ENCODE measurements at regions not wholly inside any gene's neighbourhood (a gene's known extent, or its start where the extent isn't known, plus 50 kb on each side); places are given as distances from the start of the nearest gene placed in this dataset.

GRCh38 chr22:48208894-48209293, 1446.4 kb downstream of the TBC1D22A start:
- Histone ChIP-seq H3K9me3 (no peaks in the 10 kb centered on the region), H3K4me1 (no peaks in the 10 kb centered on the region), H3K27ac (no peak overlapping the region), H3K4me3 (no peak overlapping the region), H3K27me3 (replicated peaks in 1 of 7) (peaks cover 0 to 62% (median 4%) of the 10 kb centered on the region in 7 donors), H3K36me3 (no peaks in the 10 kb centered on the region)
- TF ChIP-seq POLR2A (IDR thresholded peaks at IDR 0.05) (no peak), CTCF (IDR thresholded peaks at IDR 0.05 in 8 of 11, conservative IDR thresholded peaks at IDR 0.05 in 3 of 11) (no peak), POLR2AphosphoS5 (IDR thresholded peaks at IDR 0.05) (no peak)
- intact Hi-C loops (cut with DNase I; ENCODE audit: low total_unique reads): no loop called here
- WGBS, 5 donors: 83 to 89% (median 84%) methylated on average over 19 of the region's 19 CpGs
- no peak for DNase-seq

- H3K4me3 ChIP-seq: no peak overlapping the region
- 74 to 83% (median 74%) methylated on average over 6 of the region's 6 CpGs for WGBS, 5 donors
- TF ChIP-seq POLR2AphosphoS5 (IDR thresholded peaks at IDR 0.05) (no peak), POLR2A (IDR thresholded peaks at IDR 0.05) (no peak), CTCF (IDR thresholded peaks at IDR 0.05 in 8 of 11, conservative IDR thresholded peaks at IDR 0.05 in 3 of 11) (no peak)
- intact Hi-C loops (cut with DNase I; ENCODE audit: low total_unique reads): no loop called here
- H3K27ac ChIP-seq: no peak overlapping the region
- H3K9me3 ChIP-seq: no peaks in the 10 kb centered on the region
- DNase-seq: no peak
- no peaks in the 10 kb centered on the region for H3K4me1 ChIP-seq
- no peaks in the 10 kb centered on the region for H3K36me3 ChIP-seq
- peaks cover 0 to 59% (median 4%) of the 10 kb centered on the region in 7 donors for H3K27me3 ChIP-seq (replicated peaks in 1 of 7)
Observed at GRCh38 chr22:48207919-48208535, 1445.6 kb downstream of the TBC1D22A start.

GRCh38 chr22:48205790-48206189, 1443.3 kb downstream of the TBC1D22A start:
- intact Hi-C loops (cut with DNase I; ENCODE audit: low total_unique reads): no loop called here
- H3K4me1 ChIP-seq: no peaks in the 10 kb centered on the region
- no peak for DNase-seq
- H3K27me3 ChIP-seq (replicated peaks in 1 of 7): peaks cover 0 to 54% (median 2%) of the 10 kb centered on the region in 7 donors
- TF ChIP-seq POLR2AphosphoS5 (IDR thresholded peaks at IDR 0.05) (no peak), CTCF (IDR thresholded peaks at IDR 0.05 in 8 of 11, conservative IDR thresholded peaks at IDR 0.05 in 3 of 11) (no peak), POLR2A (IDR thresholded peaks at IDR 0.05) (no peak)
- H3K36me3 ChIP-seq: no peaks in the 10 kb centered on the region
- 66 to 81% (median 79%) methylated on average over 3 of the region's 3 CpGs for WGBS, 5 donors
- H3K27ac ChIP-seq: no peak overlapping the region
- H3K4me3 ChIP-seq: no peak overlapping the region
- H3K9me3 ChIP-seq: no peaks in the 10 kb centered on the region

GRCh38 chr22:48205161-48205560, 1442.7 kb downstream of the TBC1D22A start:
- DNase-seq: no peak
- WGBS, 5 donors: 78 to 92% (median 89%) methylated on average over 7 of the region's 7 CpGs
- Histone ChIP-seq H3K4me1 (no peaks in the 10 kb centered on the region), H3K36me3 (no peaks in the 10 kb centered on the region), H3K27ac (no peak overlapping the region), H3K27me3 (replicated peaks in 1 of 7) (peaks cover 0 to 52% (median 4%) of the 10 kb centered on the region in 7 donors), H3K9me3 (no peaks in the 10 kb centered on the region), H3K4me3 (no peak overlapping the region)
- TF ChIP-seq POLR2A (IDR thresholded peaks at IDR 0.05): no peak
- TF ChIP-seq POLR2AphosphoS5 (IDR thresholded peaks at IDR 0.05): no peak
- TF ChIP-seq CTCF (IDR thresholded peaks at IDR 0.05 in 8 of 11, conservative IDR thresholded peaks at IDR 0.05 in 3 of 11): no peak
- intact Hi-C loops (cut with DNase I; ENCODE audit: low total_unique reads): no loop called here

All from spleen (tissue), 11 donors.